IMR-90 (cell line): ENCODE measurements at regions not wholly inside any gene's neighbourhood (a gene's known extent, or its start where the extent isn't known, plus 50 kb on each side); places are given as distances from the start of the nearest gene placed in this dataset.

ENCODE experiments used
- ATAC-seq: fragments of 200-7000 bp; cut with Tn5 transposase; 2 replicates; pipeline ENCODE4 v1.9.1; 2020; ENCODE audit warnings: low read depth, mild to moderate bottlenecking, moderate library complexity
- BruUV-seq: library from RNA; stranded (reverse); fragments of 400-500 nt; replicated peaks from 2 replicates; lab custom pipeline; 2021; lab: Mats Ljungman, UMichigan
- CTCF ChIA-PET: fragments of 300-600 bp; formaldehyde crosslinking; extraction: SDS; loops from one replicate; lab custom pipeline; 2021; ENCODE audit warnings: antibody characterized with exemption; lab: Yijun Ruan, JAX
- POLR2A ChIA-PET: fragments of 300-600 bp; sonication (Branson Sonifier 250); formaldehyde crosslinking; loops from one replicate; lab custom pipeline; 2022; ENCODE audit warnings: antibody characterized with exemption; ENCODE audit not compliant: unreplicated experiment; lab: Charles Lee
- DNase-seq: peaks from one replicate; pipeline ENCODE4 v3.0.0; 2013
- H2AFZ ChIP-seq: replicated peaks from 2 replicates; pipeline ENCODE3; 2013; ENCODE audit warnings: low read length, mild to moderate bottlenecking; ENCODE audit not compliant: poor library complexity
- H2AK5ac ChIP-seq: 2 replicates; pipeline ENCODE4 v1.6.1; 2013; ENCODE audit warnings: low read depth, low read length, inconsistent platforms
- H2AK9ac ChIP-seq: replicated peaks from 2 replicates; pipeline ENCODE3; 2013; ENCODE audit warnings: mild to moderate bottlenecking, low read depth, low read length, moderate library complexity; ENCODE audit not compliant: poor library complexity
- H2BK120ac ChIP-seq: 2 replicates; pipeline ENCODE4 v1.6.1; 2013; ENCODE audit warnings: low read depth, low read length, inconsistent platforms
- H2BK15ac ChIP-seq: 3 replicates; pipeline ENCODE4 v1.6.1; 2013; ENCODE audit warnings: low read depth, low read length, inconsistent platforms
- H2BK20ac ChIP-seq: 2 replicates; pipeline ENCODE4 v1.6.1; 2013; ENCODE audit warnings: low read depth, mild to moderate bottlenecking, inconsistent platforms, low read length, moderate library complexity
- H2BK5ac ChIP-seq: 2 replicates; pipeline ENCODE4 v1.6.1; 2013; ENCODE audit warnings: mild to moderate bottlenecking, low read depth, low read length, inconsistent platforms; ENCODE audit not compliant: poor library complexity, severe bottlenecking
- H3K14ac ChIP-seq: replicated peaks from 2 replicates; pipeline ENCODE4 v1.6.1; 2013; ENCODE audit warnings: low read depth, low read length, inconsistent platforms
- H3K18ac ChIP-seq: 2 replicates; pipeline ENCODE4 v1.6.1; 2013; ENCODE audit warnings: low read depth, low read length, control low read depth
- H3K23ac ChIP-seq: 2 replicates; pipeline ENCODE4 v1.6.1; 2013; ENCODE audit warnings: low read depth, low read length, inconsistent platforms
- H3K27ac ChIP-seq: 2 replicates; pipeline ENCODE4 v1.5.1; 2013; ENCODE audit warnings: mild to moderate bottlenecking, control low read depth, low read length; ENCODE audit not compliant: insufficient read depth
- H3K27me3 ChIP-seq: 2 replicates; pipeline ENCODE4 v1.6.1; 2013; ENCODE audit warnings: low read length; ENCODE audit not compliant: control insufficient read depth, insufficient read depth
- H3K36me3 ChIP-seq: 2 replicates; pipeline ENCODE4 v1.6.1; 2013; ENCODE audit warnings: low read length, mixed read lengths; ENCODE audit not compliant: control insufficient read depth, insufficient read depth
- H3K4ac ChIP-seq: 2 replicates; pipeline ENCODE4 v1.6.1; 2013; ENCODE audit warnings: low read depth, low read length, inconsistent platforms
- H3K4me1 ChIP-seq: 2 replicates; pipeline ENCODE4 v1.6.1; 2013; ENCODE audit warnings: low read length, mixed read lengths; ENCODE audit not compliant: control insufficient read depth, insufficient read depth
- H3K4me2 ChIP-seq: 2 replicates; pipeline ENCODE4 v1.6.1; 2013; ENCODE audit warnings: low read depth, mild to moderate bottlenecking, control low read depth, low read length, moderate library complexity
- H3K4me3 ChIP-seq: 2 replicates; pipeline ENCODE4 v1.5.1; 2013; ENCODE audit warnings: low read depth, mild to moderate bottlenecking, control low read depth, low read length, moderate library complexity; ENCODE audit not compliant: insufficient read depth
- H3K56ac ChIP-seq: 2 replicates; pipeline ENCODE4 v1.6.1; 2013; ENCODE audit warnings: low read length, inconsistent platforms; ENCODE audit not compliant: insufficient read depth; ENCODE audit errors: extremely low read depth
- H3K79me1 ChIP-seq, 2 experiments: 2 replicates each; pipeline ENCODE4 v1.6.1; 2013; ENCODE audit warnings: low read length in 2 of 2, inconsistent platforms in 1 of 2, low read depth in 1 of 2
- H3K9ac ChIP-seq: 2 replicates; pipeline ENCODE4 v1.6.1; 2013; ENCODE audit warnings: low read depth, low read length, control low read depth
- H3K9me1 ChIP-seq: 2 replicates; pipeline ENCODE4 v1.6.1; 2013; ENCODE audit warnings: low read length, inconsistent platforms; ENCODE audit not compliant: insufficient read depth
- H3K9me3 ChIP-seq: 2 replicates; pipeline ENCODE4 v1.6.1; 2013; ENCODE audit warnings: low read length; ENCODE audit not compliant: control insufficient read depth, insufficient read depth
- H4K20me1 ChIP-seq: 2 replicates; pipeline ENCODE4 v1.6.1; 2013; ENCODE audit warnings: low read length, inconsistent platforms; ENCODE audit not compliant: insufficient read depth
- H4K5ac ChIP-seq: 2 replicates; pipeline ENCODE4 v1.6.1; 2013; ENCODE audit warnings: mild to moderate bottlenecking, low read depth, low read length, control low read depth
- H4K8ac ChIP-seq, 2 experiments: 2 replicates each; pipeline ENCODE4 v1.6.1; 2013; ENCODE audit warnings: low read depth in 2 of 2, low read length in 2 of 2, control low read depth in 1 of 2, inconsistent platforms in 1 of 2
- H4K91ac ChIP-seq: 2 replicates; pipeline ENCODE4 v1.6.1; 2013; ENCODE audit warnings: low read depth, low read length, inconsistent platforms; ENCODE audit not compliant: insufficient read depth
- CHD1 ChIP-seq: IDR thresholded peaks from 2 replicates; pipeline ENCODE4 v1.6.1; 2012; ENCODE audit warnings: low read depth, low read length, improper control_type of control experiment
- MAFK ChIP-seq: IDR thresholded peaks from 2 replicates; pipeline ENCODE4 v1.6.1; 2012; ENCODE audit warnings: low read depth, low read length, improper control_type of control experiment
- MAZ ChIP-seq: IDR thresholded peaks from 2 replicates; pipeline ENCODE4 v1.6.1; 2012; ENCODE audit warnings: low read depth, mild to moderate bottlenecking, low read length, improper control_type of control experiment, moderate library complexity, borderline replicate concordance
- MXI1 ChIP-seq: IDR thresholded peaks from 2 replicates; pipeline ENCODE4 v1.6.1; 2012; ENCODE audit warnings: low read depth, mild to moderate bottlenecking, low read length, moderate library complexity, borderline replicate concordance
- NFE2L2 ChIP-seq: fragments of 150-350 bp; IDR thresholded peaks from 2 replicates; pipeline ENCODE4 v1.6.1; 2016; ENCODE audit warnings: low read depth, mild to moderate bottlenecking, low read length
- POLR2A ChIP-seq: IDR thresholded peaks from 2 replicates; pipeline ENCODE4 v1.6.1; 2012; ENCODE audit warnings: mild to moderate bottlenecking, low read depth, low read length
- RAD21 ChIP-seq: IDR thresholded peaks from 2 replicates; pipeline ENCODE4 v1.6.1; 2012; ENCODE audit warnings: low read length, improper control_type of control experiment
- RFX5 ChIP-seq: IDR thresholded peaks from 2 replicates; pipeline ENCODE4 v1.8.0; 2012; ENCODE audit warnings: low read depth, mild to moderate bottlenecking, low read length, moderate library complexity
- SMC3 ChIP-seq: fragments of 150-350 bp; IDR thresholded peaks from 2 replicates; pipeline ENCODE4 v1.6.1; 2016; ENCODE audit warnings: low read depth, mild to moderate bottlenecking, antibody characterized with exemption, low read length, moderate library complexity
- dilution Hi-C: fragments of 300-500 bp; cut with HindIII; formaldehyde crosslinking; loops from one replicate; pipeline ENCODE4 v1.14.3; 2018; ENCODE audit warnings: low sequenced_read_pairs; ENCODE audit not compliant: unreplicated experiment
- in situ Hi-C: fragments of 300-500 bp; cut with MboI; formaldehyde crosslinking; loops from 3 replicates; pipeline ENCODE4 v1.14.3; 2019; ENCODE audit warnings: low sequenced_read_pairs, inconsistent platforms, mixed read lengths
- intact Hi-C: fragments of 100-400 bp; cut with micrococcal nuclease; formaldehyde crosslinking; loops from 2 replicates; pipeline ENCODE4 v1.10.0; 2022
- TF ChIP-seq, protein P1 (sequence below): fragments of 150-350 bp; IDR thresholded peaks from 2 replicates; pipeline ENCODE4 v1.6.1; 2017; ENCODE audit warnings: mild to moderate bottlenecking, antibody characterized with exemption, low read length, low read depth
- TF ChIP-seq, protein P2 (sequence below): conservative IDR thresholded peaks from 2 replicates; pipeline ENCODE4 v1.5.1; 2012; ENCODE audit warnings: mild to moderate bottlenecking, low read depth, low read length, improper control_type of control experiment
- TF ChIP-seq, protein P3 (sequence below): fragments of 150-350 bp; IDR thresholded peaks from 2 replicates; pipeline ENCODE4 v1.6.1; 2016; ENCODE audit warnings: low read depth, mild to moderate bottlenecking, low read length, moderate library complexity, borderline replicate concordance

DNA sequence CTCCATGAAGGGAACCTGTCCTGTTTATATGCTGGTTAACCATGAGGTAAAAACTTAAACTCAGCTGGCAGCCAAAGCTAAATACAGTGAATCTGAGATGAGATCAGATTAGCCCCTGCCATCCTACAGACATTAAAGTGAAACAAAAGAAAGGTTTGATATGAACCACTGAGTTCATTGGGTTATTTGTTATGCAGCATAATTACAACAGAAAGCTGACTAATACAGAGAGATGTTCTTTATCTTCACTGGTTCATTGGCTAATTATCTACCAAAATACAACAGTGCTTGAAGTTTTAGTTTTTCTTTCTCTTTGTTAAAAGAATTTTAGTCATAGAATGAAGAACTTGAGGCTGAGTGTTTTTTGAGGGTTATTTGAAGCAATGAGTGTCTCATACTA is 307.6 kb upstream of the FERMT1 start:
- H4K91ac ChIP-seq = no peak overlapping the region
- no peak overlapping the region for H2BK5ac ChIP-seq
- no TSS peak for BruUV-seq
- no peak overlapping the region for H3K23ac ChIP-seq
- H3K4ac ChIP-seq = no peak overlapping the region
- no peaks in the 10 kb centered on the region for H3K9me1 ChIP-seq
- H3K79me1 ChIP-seq = no peaks in the 10 kb centered on the region
- H2BK15ac ChIP-seq = no peak overlapping the region
- H3K9ac ChIP-seq = no peak overlapping the region
- no peak overlapping the region for H2AFZ ChIP-seq
- ChIA-PET CTCF (interaction anchor here (0.5 kb wide), 1 partner anchor 688 kb away, joined by 3 read pairs; no protein-coding TSS in a partner anchor), POLR2A (no interaction called here)
- H4K8ac ChIP-seq = no peak overlapping the region
- H3K4me2 ChIP-seq = no peak overlapping the region
- no peak overlapping the region for H3K56ac ChIP-seq
- H3K27me3 ChIP-seq = no peaks in the 10 kb centered on the region
- H3K4me1 ChIP-seq = no peaks in the 10 kb centered on the region
- H3K4me3 ChIP-seq = no peak overlapping the region
- H2BK120ac ChIP-seq = no peak overlapping the region
- no peak for TF ChIP-seq POLR2A
- no peak for TF ChIP-seq MAFK
- TF ChIP-seq CHD1 = no peak
- TF ChIP-seq NFE2L2 = no peak
- no peak for TF ChIP-seq RFX5
- no peak for TF ChIP-seq MXI1
- TF ChIP-seq MAZ = no peak
- TF ChIP-seq RAD21 = no peak
- TF ChIP-seq, protein P1, sequence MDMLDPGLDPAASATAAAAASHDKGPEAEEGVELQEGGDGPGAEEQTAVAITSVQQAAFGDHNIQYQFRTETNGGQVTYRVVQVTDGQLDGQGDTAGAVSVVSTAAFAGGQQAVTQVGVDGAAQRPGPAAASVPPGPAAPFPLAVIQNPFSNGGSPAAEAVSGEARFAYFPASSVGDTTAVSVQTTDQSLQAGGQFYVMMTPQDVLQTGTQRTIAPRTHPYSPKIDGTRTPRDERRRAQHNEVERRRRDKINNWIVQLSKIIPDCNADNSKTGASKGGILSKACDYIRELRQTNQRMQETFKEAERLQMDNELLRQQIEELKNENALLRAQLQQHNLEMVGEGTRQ = no peak
- TF ChIP-seq, protein P2, sequence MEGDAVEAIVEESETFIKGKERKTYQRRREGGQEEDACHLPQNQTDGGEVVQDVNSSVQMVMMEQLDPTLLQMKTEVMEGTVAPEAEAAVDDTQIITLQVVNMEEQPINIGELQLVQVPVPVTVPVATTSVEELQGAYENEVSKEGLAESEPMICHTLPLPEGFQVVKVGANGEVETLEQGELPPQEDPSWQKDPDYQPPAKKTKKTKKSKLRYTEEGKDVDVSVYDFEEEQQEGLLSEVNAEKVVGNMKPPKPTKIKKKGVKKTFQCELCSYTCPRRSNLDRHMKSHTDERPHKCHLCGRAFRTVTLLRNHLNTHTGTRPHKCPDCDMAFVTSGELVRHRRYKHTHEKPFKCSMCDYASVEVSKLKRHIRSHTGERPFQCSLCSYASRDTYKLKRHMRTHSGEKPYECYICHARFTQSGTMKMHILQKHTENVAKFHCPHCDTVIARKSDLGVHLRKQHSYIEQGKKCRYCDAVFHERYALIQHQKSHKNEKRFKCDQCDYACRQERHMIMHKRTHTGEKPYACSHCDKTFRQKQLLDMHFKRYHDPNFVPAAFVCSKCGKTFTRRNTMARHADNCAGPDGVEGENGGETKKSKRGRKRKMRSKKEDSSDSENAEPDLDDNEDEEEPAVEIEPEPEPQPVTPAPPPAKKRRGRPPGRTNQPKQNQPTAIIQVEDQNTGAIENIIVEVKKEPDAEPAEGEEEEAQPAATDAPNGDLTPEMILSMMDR = no peak
- no peak for TF ChIP-seq SMC3
- TF ChIP-seq, protein P3, sequence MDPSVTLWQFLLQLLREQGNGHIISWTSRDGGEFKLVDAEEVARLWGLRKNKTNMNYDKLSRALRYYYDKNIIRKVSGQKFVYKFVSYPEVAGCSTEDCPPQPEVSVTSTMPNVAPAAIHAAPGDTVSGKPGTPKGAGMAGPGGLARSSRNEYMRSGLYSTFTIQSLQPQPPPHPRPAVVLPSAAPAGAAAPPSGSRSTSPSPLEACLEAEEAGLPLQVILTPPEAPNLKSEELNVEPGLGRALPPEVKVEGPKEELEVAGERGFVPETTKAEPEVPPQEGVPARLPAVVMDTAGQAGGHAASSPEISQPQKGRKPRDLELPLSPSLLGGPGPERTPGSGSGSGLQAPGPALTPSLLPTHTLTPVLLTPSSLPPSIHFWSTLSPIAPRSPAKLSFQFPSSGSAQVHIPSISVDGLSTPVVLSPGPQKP = no peak
- no peak for ATAC-seq
- H3K36me3 ChIP-seq = no peaks in the 10 kb centered on the region
- no peak overlapping the region for H2AK5ac ChIP-seq
- H2BK20ac ChIP-seq = no peak overlapping the region
- H3K14ac ChIP-seq = no peak overlapping the region
- intact Hi-C loops (no loop called here), dilution Hi-C loops (no loop called here), in situ Hi-C loops (no loop called here)
- no peak overlapping the region for H3K27ac ChIP-seq
- no peaks in the 10 kb centered on the region for H4K20me1 ChIP-seq
- no peaks in the 10 kb centered on the region for H3K9me3 ChIP-seq
- H2AK9ac ChIP-seq = no peak overlapping the region
- H4K5ac ChIP-seq = no peak overlapping the region
- no peak overlapping the region for H3K18ac ChIP-seq
- no peak for DNase-seq
